Vagina (tissue), 2 donors: ENCODE measurements at regions not wholly inside any gene's neighbourhood (a gene's known extent, or its start where the extent isn't known, plus 50 kb on each side); places are given as distances from the start of the nearest gene placed in this dataset.

Source experiments
- DNase-seq, 2 donors: peaks; one replicate each; pipeline ENCODE4 v3.0.0-alpha.2; 2017; ENCODE audit errors: extremely low spot score in 2 of 2
- H3K27ac ChIP-seq: fragments of 200-600 bp; sonication (generic); one replicate; pipeline ENCODE4 v1.5.1; 2019
- H3K27me3 ChIP-seq: fragments of 200-600 bp; sonication (generic); one replicate; pipeline ENCODE4 v1.5.1; 2019
- H3K36me3 ChIP-seq, 2 donors: fragments of 200-600 bp; sonication (generic); one replicate each; pipeline ENCODE4 v1.5.1; 2017 to 2019
- H3K4me1 ChIP-seq: fragments of 200-600 bp; sonication (generic); one replicate; pipeline ENCODE4 v1.5.1; 2019
- H3K4me3 ChIP-seq, 2 donors: fragments of 200-600 bp; sonication (generic); 1 replicate in 1 of 2; 2 replicates in 1 of 2; pipeline ENCODE4 v1.5.1; 2016 to 2019
- H3K9me3 ChIP-seq: fragments of 200-600 bp; sonication (generic); one replicate; pipeline ENCODE4 v1.5.1; 2019
- POLR2A ChIP-seq, 2 donors: fragments of 450-650 bp; IDR thresholded peaks; one replicate each; pipeline ENCODE4 v1.6.1; 2017; ENCODE audit warnings: antibody characterized with exemption in 2 of 2, mild to moderate bottlenecking in 2 of 2, moderate library complexity in 2 of 2
- POLR2AphosphoS5 ChIP-seq, 2 donors: sonication (generic); formaldehyde crosslinking; IDR thresholded peaks; one replicate each; pipeline ENCODE4 v1.9.0; 2017; ENCODE audit warnings: antibody characterized with exemption in 2 of 2, mild to moderate bottlenecking in 2 of 2, low read depth in 1 of 2; ENCODE audit not compliant: insufficient read depth in 1 of 2
- intact Hi-C: fragments of 100-400 bp; cut with DNase I; formaldehyde crosslinking; loops from one replicate; pipeline ENCODE4 v1.15.1; 2023
- TF ChIP-seq, protein P1 (sequence below), 3 experiments: fragments of 450-650 bp in 2 of 3; fragments of 200-600 bp in 1 of 3; sonication (generic) in 1 of 3; IDR thresholded peaks; one replicate each; pipeline ENCODE4 v1.5.1; 2017 to 2019; ENCODE audit warnings: antibody characterized with exemption in 3 of 3, mild to moderate bottlenecking in 2 of 3, moderate library complexity in 2 of 3

DNA sequence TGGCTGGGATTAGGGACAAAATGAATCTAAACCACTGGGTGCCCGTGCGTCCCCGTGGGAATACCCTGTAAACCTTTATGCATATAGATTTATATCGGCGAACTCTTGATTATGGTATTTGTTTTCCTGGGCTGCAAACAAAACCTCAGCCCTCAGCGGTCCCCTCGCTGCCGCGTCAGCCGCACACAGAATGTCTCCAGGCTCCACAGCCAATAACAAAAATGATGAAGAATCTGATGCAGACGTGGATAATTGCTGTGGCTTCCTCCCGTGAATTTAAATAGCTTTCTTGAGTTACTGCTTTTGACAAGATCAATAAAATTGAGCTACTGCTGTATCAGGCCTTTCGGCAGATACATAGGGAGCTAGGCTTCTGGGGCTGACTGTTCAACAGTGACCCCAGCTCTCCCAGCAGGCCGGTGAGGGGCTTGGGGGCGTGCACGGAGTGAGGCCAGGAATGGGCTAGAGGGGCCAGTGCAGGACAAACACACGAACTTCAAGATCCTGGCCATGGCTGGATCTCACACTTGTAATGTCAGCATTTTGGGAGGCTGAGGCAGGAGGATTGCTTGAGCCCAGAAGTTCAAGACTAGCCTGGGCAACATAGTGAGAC lies 125.8 kb upstream of the NCOR2 start:
- DNase-seq, result no peak
- Histone ChIP-seq H3K27ac (no peak overlapping the region), H3K4me3 (no peak overlapping the region), H3K27me3 (no peaks in the 10 kb centered on the region), H3K4me1 (peaks cover 20% of the 10 kb centered on the region), H3K36me3 (no peaks in the 10 kb centered on the region), H3K9me3 (no peaks in the 10 kb centered on the region)
- intact Hi-C loops, result loop anchor here (10.0 kb wide), 1 partner anchor 52 kb away; no protein-coding TSS in a partner anchor
- TF ChIP-seq POLR2AphosphoS5 (IDR thresholded peaks at IDR 0.05; ENCODE audit: insufficient read depth in 1 of 2, low read depth in 1 of 2) (no peak), POLR2A (IDR thresholded peaks at IDR 0.05) (no peak)
- TF ChIP-seq, protein P1, sequence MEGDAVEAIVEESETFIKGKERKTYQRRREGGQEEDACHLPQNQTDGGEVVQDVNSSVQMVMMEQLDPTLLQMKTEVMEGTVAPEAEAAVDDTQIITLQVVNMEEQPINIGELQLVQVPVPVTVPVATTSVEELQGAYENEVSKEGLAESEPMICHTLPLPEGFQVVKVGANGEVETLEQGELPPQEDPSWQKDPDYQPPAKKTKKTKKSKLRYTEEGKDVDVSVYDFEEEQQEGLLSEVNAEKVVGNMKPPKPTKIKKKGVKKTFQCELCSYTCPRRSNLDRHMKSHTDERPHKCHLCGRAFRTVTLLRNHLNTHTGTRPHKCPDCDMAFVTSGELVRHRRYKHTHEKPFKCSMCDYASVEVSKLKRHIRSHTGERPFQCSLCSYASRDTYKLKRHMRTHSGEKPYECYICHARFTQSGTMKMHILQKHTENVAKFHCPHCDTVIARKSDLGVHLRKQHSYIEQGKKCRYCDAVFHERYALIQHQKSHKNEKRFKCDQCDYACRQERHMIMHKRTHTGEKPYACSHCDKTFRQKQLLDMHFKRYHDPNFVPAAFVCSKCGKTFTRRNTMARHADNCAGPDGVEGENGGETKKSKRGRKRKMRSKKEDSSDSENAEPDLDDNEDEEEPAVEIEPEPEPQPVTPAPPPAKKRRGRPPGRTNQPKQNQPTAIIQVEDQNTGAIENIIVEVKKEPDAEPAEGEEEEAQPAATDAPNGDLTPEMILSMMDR (IDR thresholded peaks at IDR 0.05), result no peak

DNA sequence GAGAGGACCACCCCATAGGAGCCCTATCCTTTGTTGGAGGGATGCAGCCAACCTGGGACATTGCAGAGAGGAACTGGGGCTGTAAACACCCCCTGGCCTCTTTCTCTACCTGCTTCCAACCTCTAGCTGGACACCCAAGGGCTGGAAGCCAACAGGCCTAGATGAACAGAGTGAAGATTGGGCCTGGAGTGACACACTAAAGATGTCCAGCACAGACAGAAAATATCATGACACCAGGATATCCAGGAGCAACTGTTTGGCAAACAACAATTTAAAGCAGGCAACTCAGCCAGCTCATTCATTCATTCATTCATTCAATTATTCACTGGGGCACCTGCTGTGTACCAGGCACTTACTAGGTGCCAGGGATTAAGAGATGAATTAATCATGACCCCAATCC lies 125.0 kb upstream of the NCOR2 start:
- no peak for DNase-seq
- TF ChIP-seq, protein P1 (IDR thresholded peaks at IDR 0.05), result no peak
- TF ChIP-seq POLR2AphosphoS5 (IDR thresholded peaks at IDR 0.05; ENCODE audit: insufficient read depth in 1 of 2, low read depth in 1 of 2) (no peak), POLR2A (IDR thresholded peaks at IDR 0.05) (no peak)
- Histone ChIP-seq H3K4me1 (peaks cover 27% of the 10 kb centered on the region), H3K36me3 (no peaks in the 10 kb centered on the region), H3K27me3 (no peaks in the 10 kb centered on the region), H3K9me3 (no peaks in the 10 kb centered on the region), H3K27ac (no peak overlapping the region), H3K4me3 (no peak overlapping the region)
- intact Hi-C loops, result loop anchor here (10.0 kb wide), 1 partner anchor 52 kb away; no protein-coding TSS in a partner anchor

DNA sequence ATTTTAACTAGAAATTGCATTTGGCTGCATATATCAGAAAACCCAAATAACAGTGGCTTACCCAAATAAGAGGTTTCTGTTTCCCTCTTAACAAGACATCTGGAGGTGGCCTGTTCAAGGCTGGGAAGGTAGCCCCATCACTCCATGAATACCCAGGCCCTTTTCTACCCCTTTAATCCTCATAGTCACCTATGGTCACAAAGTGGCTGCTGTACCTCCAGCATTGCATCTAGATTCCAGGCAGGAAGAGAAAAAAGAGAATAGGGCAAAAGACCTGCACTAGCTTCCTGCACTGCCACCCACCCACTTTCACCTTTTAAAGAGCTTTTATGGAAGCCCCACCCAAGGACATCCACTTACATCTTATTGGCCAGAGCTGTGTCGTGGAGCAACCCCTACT lies 124.0 kb upstream of the NCOR2 start:
- TF ChIP-seq POLR2AphosphoS5 (IDR thresholded peaks at IDR 0.05; ENCODE audit: insufficient read depth in 1 of 2, low read depth in 1 of 2) (no peak), POLR2A (IDR thresholded peaks at IDR 0.05) (no peak)
- TF ChIP-seq, protein P1 (IDR thresholded peaks at IDR 0.05), result no peak
- intact Hi-C loops, result loop anchor here (10.0 kb wide), 1 partner anchor 53 kb away; no protein-coding TSS in a partner anchor
- H3K27me3 ChIP-seq, result no peaks in the 10 kb centered on the region

DNA sequence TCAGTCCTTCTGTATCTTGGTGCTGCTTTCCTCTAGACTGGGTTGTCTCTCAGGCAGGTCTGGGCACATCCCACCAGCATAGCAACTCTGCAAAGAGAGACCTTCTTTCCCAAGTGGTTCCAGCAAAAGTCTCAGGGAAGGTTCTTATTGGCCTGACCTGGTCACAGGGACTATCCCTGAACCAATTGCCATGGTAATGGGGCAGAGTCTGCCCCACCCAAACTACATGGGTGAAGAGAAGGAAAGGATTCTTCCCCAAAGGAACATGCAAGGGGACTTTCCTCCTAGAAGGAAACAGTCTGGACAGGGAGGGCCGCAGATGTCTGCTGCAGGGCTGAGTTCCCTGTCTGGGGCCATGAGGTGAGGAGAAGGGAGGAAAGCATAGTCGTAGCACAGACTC lies 122.2 kb upstream of the NCOR2 start:
- TF ChIP-seq, protein P1 (IDR thresholded peaks at IDR 0.05), result no peak
- no peak for TF ChIP-seq POLR2A (IDR thresholded peaks at IDR 0.05)
- no peak for TF ChIP-seq POLR2AphosphoS5 (IDR thresholded peaks at IDR 0.05; ENCODE audit: insufficient read depth in 1 of 2, low read depth in 1 of 2)
- H3K27ac ChIP-seq, result no peak overlapping the region
- peaks cover 41% of the 10 kb centered on the region for H3K4me1 ChIP-seq
- DNase-seq, result no peak
- intact Hi-C loops, result loop anchor here (10.0 kb wide), 1 partner anchor 55 kb away; no protein-coding TSS in a partner anchor
- no peak overlapping the region for H3K4me3 ChIP-seq
- no peaks in the 10 kb centered on the region for H3K36me3 ChIP-seq
- no peaks in the 10 kb centered on the region for H3K27me3 ChIP-seq
- H3K9me3 ChIP-seq, result no peaks in the 10 kb centered on the region

More for the DNA sequence above, 124.0 kb upstream of the NCOR2 start:
- Histone ChIP-seq H3K9me3 (no peaks in the 10 kb centered on the region), H3K27ac (no peak overlapping the region), H3K4me1 (peaks cover 33% of the 10 kb centered on the region), H3K4me3 (no peak overlapping the region), H3K36me3 (no peaks in the 10 kb centered on the region)
- DNase-seq, result no peak

DNA sequence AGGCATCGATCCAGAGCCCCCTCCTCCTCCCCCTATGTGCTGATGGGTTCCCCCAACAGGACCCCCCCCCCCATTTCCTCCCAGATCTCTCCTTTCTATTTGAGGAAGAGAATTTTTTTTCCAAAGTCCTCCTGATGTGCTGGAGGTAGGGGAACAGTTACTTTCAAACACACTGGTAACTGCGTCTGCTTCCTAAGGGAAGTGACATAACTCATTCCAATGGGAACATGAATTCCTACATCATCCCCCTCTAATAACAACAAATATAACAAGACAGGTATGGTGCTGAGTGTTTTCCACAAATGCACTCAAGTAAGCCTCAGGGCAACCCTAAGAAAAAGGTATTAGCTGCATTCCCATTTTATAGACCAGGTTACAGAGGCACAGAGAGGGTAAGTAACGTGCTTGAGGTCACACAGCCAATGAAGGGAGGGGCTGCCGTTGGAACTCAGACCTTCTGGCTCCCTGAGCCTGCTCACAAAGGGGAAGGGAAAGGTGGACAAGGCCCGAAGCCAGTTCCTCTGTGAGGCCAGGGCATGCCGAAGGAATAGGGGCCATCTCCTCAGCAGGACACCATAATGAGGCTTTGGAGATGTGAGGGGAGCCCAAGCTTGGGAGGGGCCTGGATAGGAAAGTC lies 121.1 kb upstream of the NCOR2 start:
- TF ChIP-seq, protein P1 (IDR thresholded peaks at IDR 0.05), result no peak
- TF ChIP-seq POLR2AphosphoS5 (IDR thresholded peaks at IDR 0.05; ENCODE audit: insufficient read depth in 1 of 2, low read depth in 1 of 2) (no peak), POLR2A (IDR thresholded peaks at IDR 0.05) (no peak)
- Histone ChIP-seq H3K36me3 (no peaks in the 10 kb centered on the region), H3K27me3 (no peaks in the 10 kb centered on the region), H3K27ac (no peak overlapping the region), H3K4me1 (peaks cover 49% of the 10 kb centered on the region), H3K4me3 (no peak overlapping the region), H3K9me3 (no peaks in the 10 kb centered on the region)
- intact Hi-C loops, result no loop called here
- no peak for DNase-seq
